Iris pigment epithelial cell (primary cell): ENCODE measurements at regions not wholly inside any gene's neighbourhood (a gene's known extent, or its start where the extent isn't known, plus 50 kb on each side); places are given as distances from the start of the nearest gene placed in this dataset.
A peak's percentile ranks its signal among the peaks of the same experiment; 100 is the strongest.
"Not testable (repeated sequence)": the region's sequence is repeated elsewhere in the genome, so short reads cannot be mapped to it uniquely, and the experiment has no call there.

Experiments used
- DNase-seq: peaks from one replicate; pipeline ENCODE4 v3.0.0-alpha.2; 2011; ENCODE audit warnings: low read depth

DNA sequence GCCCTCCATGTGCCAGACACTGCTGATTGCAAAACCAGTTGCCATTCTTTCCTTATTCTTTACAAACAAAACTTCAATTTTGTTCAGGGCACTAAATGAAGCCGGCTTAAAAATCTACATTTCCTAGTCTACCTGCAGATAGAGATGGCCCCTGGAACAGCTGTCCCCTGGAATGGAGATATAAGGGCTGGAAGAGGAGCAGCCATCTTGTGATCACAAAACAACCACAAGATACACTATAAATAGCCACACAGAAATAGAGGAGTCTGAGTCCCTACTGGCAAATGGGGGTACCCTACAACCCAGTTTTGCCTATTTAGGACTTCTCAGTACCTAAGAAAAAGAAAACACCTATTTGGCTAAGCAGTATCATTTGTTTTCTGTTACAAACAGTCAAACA, 115.9 kb upstream of the BEND6 start:
- no peak for DNase-seq

DNA sequence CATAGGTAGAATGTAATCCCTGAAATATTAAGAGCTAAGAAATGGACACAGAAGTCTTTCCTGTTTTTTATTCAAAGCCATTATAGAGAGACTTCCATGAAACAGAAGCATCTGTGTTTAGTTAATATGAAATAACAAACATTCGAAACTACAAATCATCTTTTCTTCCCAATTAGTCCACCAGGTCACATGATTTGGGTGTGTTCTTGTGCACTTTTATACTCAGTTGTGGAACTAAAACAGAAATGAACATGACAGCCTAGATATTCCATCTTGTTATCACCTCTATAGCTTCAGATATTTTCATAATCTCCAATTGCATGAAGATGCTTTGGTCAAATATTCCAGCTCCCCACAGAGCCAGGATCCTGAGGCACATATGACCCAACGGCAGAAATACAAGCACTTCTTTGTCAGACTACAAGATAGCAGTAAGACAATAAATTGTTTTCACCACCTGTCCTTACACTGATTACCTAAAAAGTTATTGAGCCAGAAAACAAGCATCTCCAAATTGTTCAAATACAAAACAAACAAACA, 116.8 kb upstream of the BEND6 start:
- DNase-seq = no peak

DNA sequence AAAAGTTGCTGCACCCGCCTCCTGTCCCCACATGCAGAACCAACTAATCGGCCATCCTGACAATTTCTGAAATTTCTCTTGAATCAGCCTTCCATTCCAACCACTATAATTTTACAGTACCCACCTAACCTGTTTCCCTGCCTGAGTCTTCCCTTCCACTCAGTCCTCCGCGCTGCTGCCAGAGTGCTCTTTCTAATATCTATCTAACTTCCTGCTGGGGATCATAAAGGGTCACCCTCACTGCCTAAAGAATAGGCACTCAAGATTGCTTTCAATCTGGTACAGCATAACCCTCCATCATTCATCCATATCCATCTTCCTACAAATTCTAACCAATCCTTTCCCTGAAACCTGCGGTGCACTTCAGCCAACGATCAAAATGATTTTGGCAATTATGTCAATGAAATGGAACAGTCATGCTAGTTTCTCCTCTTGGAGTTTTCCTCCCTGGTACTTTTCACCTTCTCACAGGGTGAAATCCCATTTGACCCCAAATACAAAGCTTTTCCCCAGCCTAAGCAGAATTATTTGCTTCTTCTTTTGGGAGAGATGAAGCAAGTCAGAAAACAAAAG, 117.5 kb upstream of the BEND6 start:
- DNase-seq = no peak

DNA sequence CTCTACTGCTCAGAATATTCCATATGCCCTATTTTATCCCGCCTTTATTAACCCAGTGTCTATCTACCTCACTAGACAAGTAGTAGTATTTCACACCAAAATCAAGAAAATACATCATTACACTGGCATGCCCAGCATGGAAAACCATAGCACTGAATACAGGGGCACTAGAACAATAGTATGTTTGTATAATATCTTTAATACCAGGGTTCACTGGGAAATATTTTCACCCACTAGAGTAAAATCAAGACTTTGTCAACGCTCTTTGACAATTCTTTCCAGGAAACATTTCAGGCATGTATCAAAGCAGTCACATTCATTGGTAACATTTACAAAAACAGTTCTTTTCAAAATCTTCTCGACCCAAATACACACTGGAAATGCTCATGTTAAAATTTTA, 119.3 kb upstream of the BEND6 start:
- no peak for DNase-seq

DNA sequence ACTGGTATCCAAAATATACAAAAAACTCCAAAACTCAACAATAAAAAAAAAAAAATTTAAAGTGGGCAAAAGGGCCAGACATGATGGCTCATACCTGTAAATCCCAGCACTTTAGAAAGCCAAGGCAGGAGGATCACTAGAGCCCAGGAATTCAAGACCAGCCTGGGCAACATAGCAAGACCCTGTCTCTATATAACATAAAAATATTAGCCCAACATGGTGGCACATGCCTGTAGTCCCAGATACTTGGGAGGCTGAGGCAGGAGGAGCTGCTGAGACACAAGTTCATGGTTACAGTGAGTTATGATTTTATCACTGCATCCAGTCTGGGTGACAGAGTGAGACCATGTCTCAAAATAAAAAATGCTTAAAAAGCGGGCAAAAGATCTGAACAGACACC, 121.0 kb upstream of the BEND6 start:
- no peak for DNase-seq

DNA sequence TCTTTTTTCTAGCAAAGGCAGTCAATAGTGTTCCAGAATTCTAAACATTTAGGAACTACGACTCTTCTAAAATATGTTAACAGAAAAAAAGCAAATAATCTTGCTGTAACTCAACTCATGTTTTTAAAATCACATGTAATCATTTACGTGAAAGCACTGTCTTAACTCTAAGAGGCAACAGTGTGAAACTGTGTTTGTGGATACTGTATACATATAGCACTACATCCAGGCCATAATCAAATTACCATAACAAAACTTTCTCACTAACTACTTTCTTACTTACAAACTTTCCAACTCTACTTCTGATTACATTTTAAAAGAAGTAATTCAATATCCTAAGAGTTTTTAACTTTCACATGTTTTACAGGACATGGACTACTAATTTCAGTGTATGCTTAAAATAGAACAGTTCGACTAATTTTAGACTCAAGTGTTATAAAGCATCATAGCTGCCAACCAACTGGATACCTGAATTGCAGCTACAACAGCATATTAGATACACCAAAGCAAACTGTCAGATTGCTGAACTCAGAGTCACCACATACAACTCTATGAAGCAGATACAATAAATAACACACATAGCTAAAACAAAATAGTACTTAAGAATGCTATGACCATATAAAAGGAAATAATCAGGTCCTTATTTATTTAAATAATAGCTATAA, 121.6 kb upstream of the BEND6 start:
- DNase-seq = no peak

DNA sequence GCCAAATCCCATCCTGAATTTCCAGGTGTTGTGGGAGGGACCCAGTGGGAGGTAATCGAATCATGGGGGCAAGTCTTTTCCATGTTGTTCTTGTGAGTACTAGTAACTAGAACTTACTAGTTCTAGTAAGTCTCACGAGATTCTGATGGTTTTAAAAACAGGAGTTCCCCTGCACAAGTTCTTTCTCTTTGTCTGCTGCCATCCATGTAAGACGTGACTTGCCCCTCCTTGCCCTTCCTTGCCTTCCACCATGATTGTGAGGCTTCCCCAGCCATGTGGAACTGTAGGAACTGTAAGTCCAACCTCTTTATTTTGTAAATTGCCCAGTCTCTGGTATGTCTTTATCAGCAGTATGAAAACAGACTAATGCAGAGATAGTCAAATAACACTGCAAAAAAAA, 122.7 kb upstream of the BEND6 start:
- DNase-seq = no peak

DNA sequence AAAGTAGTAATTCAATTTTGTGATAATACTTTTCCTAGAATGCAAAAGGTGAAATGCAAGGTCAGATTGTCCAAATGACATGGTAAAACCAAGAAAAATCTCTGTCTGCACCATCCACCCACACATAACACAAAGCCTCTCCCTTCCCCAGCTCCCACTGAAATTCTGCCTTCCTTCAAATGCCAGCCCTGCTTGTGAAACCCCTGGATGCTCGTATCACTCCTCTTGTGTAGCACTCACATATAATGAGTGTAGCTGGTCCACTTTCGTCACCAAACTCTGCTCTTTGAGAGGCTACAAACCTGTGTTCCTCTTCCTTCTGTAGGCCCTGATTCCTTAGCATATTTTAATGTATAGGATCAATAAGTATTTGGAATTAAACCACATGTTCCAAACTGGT, 123.6 kb upstream of the BEND6 start:
- no peak for DNase-seq

DNA sequence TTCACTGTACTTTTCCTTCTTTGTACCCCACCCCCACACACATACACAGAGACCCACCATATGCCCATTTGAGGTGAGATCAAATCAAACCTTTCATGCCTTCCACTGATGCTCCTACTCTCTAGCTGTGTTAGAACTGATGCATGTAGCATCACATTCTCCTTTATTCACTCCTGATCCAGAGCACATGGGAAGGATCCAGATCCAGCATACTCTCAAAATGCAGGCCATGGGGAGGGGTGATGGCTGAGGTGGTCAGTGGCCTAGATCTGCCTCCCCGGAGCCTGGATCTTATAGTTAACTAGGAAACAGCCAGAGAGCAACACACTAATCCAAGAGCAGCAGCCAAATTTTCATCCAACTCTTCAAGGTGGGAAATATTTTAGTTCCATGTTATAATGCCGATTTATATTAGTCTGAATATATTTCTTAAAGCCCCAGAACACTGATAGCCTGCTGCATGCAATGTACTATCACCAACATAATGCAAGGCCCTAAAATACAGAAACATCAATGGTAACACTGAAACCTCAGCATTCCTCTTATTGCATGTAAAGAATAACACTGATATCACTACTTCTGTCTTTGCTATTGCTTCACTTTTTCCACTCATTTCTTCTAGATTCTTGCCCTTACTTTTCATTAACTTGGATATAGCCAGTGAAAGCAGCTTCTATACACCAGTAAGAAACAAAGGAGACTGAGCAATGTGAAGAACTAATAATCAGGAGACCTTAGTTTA, 126.8 kb upstream of the BEND6 start:
- peak; percentile 62 for DNase-seq

DNA sequence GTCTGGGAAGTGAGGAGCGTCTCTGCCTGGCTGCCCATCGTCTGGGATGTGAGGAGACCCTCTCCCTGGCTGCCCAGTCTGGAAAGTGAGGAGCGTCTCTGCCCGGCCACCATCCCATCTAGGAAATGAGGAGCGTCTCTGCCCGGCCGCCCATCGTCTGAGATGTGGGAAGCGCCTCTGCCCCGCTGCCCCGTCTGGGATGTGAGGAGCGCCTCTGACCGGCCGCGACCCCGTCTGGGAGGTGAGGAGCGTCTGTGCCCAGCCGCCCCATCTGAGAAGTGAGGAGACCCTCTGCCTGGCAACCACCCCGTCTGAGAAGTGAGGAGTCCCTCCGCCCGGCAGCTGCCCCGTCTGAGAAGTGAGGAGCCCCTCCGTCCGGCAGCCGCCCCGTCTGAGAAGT, 130.5 kb upstream of the BEND6 start:
- DNase-seq = not testable (repeated sequence)

DNA sequence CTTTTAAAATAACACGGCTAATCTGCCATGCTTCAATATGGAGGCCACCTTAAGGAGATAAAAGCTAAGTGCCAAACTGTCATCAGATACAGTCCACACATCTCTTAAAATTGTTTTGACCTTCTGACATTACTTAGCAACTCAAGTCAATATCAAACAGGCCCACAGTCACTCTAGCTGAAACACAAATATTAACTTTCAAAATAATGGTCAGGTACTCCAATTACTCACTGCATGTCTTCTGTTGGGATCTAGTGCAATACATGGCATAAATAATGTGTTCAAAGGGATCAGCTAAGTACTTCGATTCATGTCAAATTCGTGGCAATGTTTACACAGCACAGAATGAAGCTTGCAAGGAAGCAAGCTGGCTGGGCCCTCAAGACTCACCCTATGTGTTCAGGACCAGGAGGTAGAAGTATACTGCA, 133.9 kb upstream of the BEND6 start:
- DNase-seq = no peak

DNA sequence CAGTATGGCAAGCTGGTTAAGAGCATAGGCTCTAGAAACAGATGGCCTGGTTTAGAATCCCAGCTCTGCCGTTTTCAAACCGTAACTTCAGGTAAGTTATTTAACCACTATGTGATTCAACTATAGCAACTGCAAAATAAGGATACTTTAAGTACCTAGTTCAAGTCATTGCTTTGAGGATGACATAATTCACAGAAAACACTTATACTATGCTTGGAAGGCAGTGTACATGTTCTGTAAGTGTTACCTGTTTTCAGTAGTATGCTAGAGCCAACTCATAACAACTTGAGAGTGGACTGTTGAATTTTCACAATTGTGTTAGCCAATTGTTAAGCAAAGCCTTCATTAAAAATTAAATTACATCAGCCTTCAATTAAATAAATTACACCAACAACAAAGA, 134.8 kb upstream of the BEND6 start:
- DNase-seq = no peak

DNA sequence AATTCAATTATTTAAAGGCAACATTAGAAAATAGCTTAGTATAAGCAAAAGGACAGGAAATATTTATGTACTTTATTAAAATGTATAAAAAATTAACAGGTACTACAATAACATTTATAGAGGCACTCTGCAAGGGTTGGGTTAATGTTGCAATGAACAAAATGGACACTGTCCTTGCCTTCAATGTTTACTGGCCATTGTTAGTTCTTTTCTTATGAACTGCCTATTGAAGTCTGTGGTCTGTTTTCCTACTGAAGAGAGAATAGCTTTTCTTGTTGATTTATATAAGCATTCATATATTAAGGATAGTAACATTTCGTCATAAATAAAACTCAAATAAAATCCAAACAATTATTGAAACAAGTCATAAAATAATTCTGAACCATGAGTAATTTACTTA, 135.3 kb upstream of the BEND6 start:
- DNase-seq = no peak

DNA sequence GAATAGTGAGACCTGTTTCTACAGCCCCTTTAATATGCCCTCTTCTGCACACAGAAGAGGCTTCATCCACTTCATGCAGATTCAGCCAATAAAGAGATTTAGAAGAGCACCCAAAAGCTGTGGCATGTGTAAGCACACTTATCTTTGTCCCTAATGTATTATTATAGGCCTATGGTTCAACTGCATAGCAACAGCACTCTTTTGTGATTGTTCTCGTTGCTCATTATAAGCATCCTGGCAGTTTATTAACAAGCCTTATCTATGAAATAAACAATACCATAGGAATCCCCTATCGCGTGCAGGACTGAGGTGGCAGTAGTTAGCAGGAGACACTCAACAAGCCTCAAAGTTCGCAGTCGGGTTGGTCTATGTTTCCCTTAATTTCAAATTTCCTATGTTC, 138.5 kb upstream of the BEND6 start:
- DNase-seq = no peak

DNA sequence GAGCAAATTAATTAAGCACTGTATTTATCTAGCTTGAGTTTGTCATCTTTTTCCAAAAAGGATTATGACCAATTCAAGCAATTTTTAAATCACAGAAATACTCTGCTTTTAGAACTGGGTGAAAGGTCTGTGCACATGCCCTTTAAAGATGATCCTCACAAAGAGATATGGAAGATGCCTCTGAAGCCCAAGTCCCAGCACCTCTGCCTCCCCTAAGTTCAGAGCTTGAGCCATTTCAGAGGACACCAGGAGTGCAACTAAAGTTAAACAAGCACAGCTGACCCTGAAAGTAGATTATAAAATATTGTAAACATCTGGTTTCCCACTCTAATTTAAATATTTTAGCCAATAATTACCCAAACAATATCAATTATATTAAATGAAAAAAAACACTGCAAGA, 139.5 kb upstream of the BEND6 start:
- DNase-seq = no peak

DNA sequence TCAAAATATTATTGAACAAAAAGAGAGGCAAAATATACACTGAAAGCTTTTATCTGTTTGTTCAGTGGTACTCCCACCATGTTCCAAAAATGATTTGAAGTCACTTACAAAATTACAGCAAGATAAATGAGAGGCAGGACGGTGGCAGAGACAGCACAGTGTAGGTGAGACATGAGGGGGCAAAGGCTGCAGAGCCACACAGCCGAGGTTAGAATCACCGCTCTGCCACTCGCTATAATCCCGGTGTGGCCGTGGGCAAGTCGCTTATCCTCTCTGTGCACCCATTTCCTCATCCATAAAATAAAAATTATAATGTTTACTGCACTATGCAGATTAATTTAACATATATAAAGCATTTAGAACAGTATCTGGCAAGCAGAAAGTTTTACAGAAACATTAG, 140.1 kb upstream of the BEND6 start:
- no peak for DNase-seq

DNA sequence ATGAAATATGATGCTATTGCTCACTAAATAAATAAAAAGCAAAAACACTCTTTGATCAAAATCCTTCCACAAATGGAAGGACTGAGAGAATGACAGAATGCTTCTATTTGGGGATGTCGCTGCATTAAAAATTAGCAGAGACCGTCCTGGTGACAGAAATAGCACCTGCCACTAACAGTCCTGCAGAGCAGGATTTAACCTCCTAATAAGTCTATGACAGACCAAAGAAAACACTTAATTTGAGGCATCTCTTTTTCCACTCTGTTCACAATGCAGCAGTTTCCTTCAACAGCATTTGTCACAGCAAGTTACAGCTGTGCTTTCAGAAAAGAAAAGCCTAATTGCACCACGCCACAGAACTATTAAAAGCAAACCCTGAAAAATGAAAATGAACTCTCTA, 140.6 kb upstream of the BEND6 start:
- no peak for DNase-seq

DNA sequence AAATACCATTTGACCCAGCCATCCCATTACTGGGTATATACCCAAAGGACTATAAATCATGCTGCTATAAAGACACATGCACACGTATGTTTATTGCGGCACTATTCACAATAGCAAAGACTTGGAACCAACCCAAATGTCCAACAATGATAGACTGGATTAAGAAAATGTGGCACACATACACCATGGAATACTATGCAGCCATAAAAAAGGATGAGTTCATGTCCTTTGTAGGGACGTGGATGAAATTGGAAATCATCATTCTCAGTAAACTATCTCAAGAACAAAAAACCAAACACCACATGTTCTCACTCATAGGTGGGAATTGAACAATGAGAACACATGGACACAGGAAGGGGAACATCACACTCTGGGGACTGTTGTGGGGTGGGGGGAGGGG, 142.1 kb upstream of the BEND6 start:
- not testable (repeated sequence) for DNase-seq

DNA sequence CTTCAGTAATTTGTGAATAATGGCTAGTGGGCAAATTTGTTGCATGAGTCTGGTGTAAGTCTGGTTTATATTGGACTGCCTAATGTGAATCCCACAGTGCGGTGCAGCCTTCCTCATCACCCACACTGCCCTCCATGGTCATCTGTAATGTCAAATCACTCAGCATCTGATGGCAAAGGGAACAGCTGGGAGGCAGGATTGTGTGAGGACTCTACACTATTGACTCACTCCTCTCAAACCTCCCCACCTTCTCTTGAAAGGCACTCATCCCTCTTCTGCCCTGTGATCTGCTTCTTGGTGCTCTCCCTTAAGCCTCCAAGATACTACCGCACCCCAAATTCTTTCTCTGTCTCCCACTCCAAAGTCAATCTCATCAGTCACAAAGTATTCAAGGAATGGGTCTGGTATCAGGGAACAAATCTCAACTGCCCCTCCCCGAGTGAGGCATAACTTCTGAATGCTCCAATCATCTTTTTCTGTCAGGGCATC, 146.0 kb upstream of the BEND6 start:
- DNase-seq = peak; percentile 89

DNA sequence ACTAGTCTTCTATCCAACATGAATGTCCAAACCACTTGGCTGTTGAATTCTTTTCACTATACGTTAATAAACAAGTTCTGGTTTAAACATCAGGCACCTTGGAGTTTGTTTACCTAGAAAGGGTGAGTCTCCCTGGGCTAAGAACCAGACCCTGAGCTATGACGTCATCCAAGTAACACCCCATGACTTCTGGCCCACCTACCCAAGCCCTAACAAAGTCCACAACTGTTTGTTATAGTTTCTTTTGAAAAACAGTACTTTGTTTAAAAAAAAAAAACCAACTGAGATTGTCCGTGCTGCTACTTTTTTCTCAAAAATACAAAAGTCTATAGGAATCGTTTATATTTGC, 146.9 kb upstream of the BEND6 start:
- peak; percentile 68 for DNase-seq

DNA sequence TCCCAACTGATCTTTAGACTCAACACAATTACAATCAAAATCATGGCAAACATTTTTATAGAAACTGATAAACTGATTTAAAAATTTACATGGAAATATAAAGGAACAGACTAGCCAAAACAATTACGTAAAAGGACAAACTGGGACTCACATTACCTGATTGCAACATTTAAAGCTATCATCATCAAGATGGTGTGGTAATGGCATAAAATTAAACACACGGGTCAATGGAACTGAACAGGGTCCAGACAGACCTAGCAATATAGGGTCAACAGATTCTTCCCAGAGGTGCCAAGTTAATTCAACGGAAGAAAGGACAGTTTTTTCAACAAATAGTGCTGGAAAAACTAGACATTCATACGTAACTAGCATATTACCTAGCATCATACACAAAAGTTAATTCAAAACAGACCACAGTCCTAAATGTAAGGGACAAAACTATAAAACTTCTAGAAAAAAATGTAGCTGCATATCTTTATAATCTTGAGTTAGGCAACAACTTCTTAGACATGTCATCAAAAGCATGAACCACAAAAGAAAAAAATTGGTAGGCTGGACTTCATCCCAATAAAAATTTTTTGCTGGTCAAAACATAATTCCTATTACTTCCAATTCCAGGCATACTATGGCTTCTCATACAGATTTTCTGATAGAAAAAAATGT, 147.4 kb upstream of the BEND6 start:
- peak; percentile 49 for DNase-seq

DNA sequence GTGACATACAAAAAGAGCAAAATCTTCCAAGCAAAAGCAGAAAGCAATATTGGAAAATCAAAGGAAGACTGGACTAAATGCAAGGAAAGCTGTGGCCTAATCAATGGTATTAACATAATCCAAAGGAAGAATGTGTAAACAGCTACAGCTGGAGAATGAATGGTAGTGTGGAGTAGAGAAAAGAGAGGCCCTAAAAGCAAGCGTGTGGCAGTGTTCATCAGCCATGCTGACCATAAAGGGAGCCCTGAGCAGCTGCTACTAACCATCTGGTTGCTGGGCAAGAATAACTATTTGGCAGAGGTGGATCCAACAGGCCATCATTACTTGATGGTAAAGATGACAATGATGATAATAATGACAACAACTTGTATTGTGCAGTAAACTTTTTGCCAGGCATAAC, 148.5 kb upstream of the BEND6 start:
- no peak for DNase-seq

DNA sequence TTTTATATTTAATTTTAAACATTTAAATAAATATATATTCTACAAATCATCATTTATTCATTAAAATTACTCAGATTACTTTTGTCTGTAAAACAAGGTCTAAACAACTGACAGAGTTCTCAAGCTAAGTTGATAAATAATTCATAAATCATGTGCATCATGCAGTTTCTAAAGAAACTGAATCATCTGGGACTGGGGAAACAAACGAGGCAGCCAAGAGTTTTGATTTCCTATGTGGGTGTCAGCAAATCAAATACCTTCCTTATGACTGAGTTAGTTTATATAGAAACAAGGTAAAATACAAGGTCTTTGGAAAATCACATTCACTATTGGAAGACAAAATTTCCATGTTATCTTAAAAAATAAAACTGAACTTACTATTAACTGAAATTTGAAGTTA, 149.9 kb upstream of the BEND6 start:
- DNase-seq = peak; percentile 90
